Stimulated activated naive CD8-positive, alpha-beta T cell treated with anti-CD3 and anti-CD28 coated beads, Interleukin-15, Interleukin-2, amounts not matched to agents 100 ng/mL and 50 ng/mL, for 24 hours (primary cell): ENCODE measurements at regions not wholly inside any gene's neighbourhood (a gene's known extent, or its start where the extent isn't known, plus 50 kb on each side); places are given as distances from the start of the nearest gene placed in this dataset.

Source experiments
- H3K27ac Mint-ChIP-seq: one replicate; pipeline ENCODE4 v1.8.0; 2021; ENCODE audit warnings: mild to moderate bottlenecking, mixed read lengths
- H3K27me3 Mint-ChIP-seq: one replicate; pipeline ENCODE4 v1.8.0; 2021; ENCODE audit warnings: mixed read lengths
- H3K36me3 Mint-ChIP-seq: one replicate; pipeline ENCODE4 v1.8.0; 2021; ENCODE audit warnings: low read depth, mixed read lengths
- H3K4me1 Mint-ChIP-seq: one replicate; pipeline ENCODE4 v1.8.0; 2021; ENCODE audit warnings: low read depth, mixed read lengths
- H3K4me3 Mint-ChIP-seq: one replicate; pipeline ENCODE4 v1.8.0; 2021; ENCODE audit warnings: mild to moderate bottlenecking, mixed read lengths
- H3K9me3 Mint-ChIP-seq: one replicate; pipeline ENCODE4 v1.8.0; 2021; ENCODE audit warnings: mixed read lengths

DNA sequence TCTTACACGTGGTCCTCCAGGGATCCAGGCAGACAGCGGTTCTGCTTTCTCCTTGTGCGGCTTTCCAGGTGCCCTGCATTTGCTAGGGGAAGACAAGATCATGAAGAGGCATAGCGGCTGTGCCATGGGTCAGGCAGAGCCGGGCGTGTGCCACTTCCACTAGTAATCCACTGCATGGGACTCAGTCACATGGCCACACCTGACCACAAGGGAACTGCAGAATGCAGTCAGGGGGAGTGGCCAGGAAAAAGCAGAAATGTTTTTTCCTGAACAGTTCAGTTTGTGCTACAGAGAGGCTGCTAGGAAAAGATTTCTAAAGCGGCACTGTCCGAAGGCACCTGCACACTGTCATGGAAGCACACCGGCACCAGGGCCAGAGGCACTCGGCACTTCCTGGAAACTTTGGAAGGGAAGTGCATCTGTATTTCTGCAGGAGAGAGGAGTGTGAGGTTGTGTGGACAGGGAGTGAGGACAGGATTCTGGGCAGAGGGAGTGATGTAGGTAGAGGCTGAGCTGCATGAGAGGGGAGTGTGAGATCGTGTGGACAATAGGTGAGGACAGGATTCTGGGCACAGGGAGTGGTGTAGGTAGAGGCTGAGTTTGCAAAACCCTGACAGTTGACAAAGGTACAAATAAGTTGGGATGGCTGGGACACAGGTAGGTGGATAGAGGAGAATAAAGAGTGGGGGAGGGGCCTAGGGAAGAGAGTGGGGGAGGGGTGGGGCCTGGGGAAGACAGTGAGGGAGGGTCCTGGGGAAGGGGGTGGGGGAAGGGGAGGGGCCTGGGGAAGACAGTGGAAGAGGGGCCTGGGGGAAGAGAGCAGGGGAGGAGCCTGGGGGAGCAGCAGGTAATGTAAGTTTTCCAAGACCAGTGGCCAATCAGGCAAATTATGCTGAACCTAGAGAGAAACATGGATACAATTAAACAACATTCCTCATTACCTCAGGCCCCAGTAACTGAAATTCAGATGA lies 1436.3 kb downstream of the TBC1D22A start:
- Mint-ChIP-seq H3K36me3 (no peaks in the 10 kb centered on the region), H3K4me1 (peaks cover 5% of the 10 kb centered on the region), H3K4me3 (no peak overlapping the region), H3K27ac (no peak overlapping the region), H3K27me3 (peaks cover 14% of the 10 kb centered on the region), H3K9me3 (no peaks in the 10 kb centered on the region)

DNA sequence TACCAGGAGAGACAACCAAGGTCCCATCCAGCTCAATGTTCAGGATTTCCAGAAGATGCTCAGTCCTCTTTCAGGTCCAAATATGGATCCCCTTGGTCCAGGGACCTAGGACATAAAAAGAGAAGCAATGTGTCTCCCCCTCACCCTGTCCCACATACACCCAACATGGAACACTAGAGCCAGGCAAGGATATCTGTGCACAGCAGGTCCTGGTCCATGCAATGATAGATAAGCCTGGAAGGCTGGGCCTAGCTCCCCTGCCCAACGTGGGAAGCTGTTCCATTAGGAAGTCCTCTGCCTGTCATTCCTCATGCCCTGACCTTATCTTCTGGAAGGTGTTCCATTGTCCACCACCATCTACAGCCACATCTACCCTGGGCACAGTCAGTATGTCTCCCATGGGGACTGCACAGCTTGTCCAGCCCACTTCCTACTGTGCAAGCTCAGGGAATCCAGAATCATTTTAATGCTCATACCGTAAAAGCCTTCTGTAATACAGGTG lies 1434.8 kb downstream of the TBC1D22A start:
- Mint-ChIP-seq H3K36me3 (peaks cover 2% of the 10 kb centered on the region), H3K27me3 (peaks cover 21% of the 10 kb centered on the region), H3K4me3 (no peak overlapping the region), H3K4me1 (peaks cover 5% of the 10 kb centered on the region), H3K9me3 (peaks cover under 1% of the 10 kb centered on the region), H3K27ac (no peak overlapping the region)

GRCh38 chr22:48192920-48193319 lies 1430.5 kb downstream of the TBC1D22A start:
- Mint-ChIP-seq H3K36me3 (peaks cover 5% of the 10 kb centered on the region), H3K4me1 (peaks cover 6% of the 10 kb centered on the region), H3K27ac (no peak overlapping the region), H3K9me3 (peaks cover 10% of the 10 kb centered on the region), H3K4me3 (no peak overlapping the region), H3K27me3 (peaks cover 15% of the 10 kb centered on the region)

GRCh38 chr22:48192071-48192470 lies 1429.6 kb downstream of the TBC1D22A start:
- H3K4me1 Mint-ChIP-seq: peaks cover 6% of the 10 kb centered on the region
- peaks cover 5% of the 10 kb centered on the region for H3K36me3 Mint-ChIP-seq
- H3K27me3 Mint-ChIP-seq: peaks cover 13% of the 10 kb centered on the region
- no peak overlapping the region for H3K4me3 Mint-ChIP-seq
- H3K27ac Mint-ChIP-seq: no peak overlapping the region
- H3K9me3 Mint-ChIP-seq: peaks cover 10% of the 10 kb centered on the region

DNA sequence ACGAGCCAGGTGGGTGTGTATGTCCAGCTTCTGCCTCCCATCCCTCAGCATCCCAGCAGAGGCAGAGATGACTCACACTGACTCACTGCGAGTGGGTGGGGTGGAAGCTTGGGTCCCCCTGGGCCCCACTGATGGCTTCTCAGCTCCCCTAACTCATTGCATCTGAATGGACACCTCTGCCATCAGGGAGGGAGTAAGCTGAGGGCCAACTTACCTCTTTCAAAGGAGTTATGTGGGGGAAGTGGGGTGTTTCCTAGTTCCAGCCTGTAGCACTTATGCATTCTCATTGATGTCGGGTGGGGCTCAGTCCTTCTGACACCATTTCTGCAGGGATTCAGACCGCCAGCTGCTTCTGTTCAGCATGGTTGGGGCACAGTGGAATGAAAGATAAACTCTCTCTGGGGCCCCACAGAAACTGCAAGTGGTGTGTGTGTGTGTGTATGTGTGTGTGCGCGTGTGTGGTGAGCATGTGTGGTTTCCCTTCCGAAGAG lies 1425.8 kb downstream of the TBC1D22A start:
- no peak overlapping the region for H3K4me3 Mint-ChIP-seq
- peaks cover 13% of the 10 kb centered on the region for H3K27me3 Mint-ChIP-seq
- H3K4me1 Mint-ChIP-seq: peaks cover 12% of the 10 kb centered on the region
- H3K36me3 Mint-ChIP-seq: peaks cover 5% of the 10 kb centered on the region
- peaks cover 10% of the 10 kb centered on the region for H3K9me3 Mint-ChIP-seq
- H3K27ac Mint-ChIP-seq: no peak overlapping the region

GRCh38 chr22:48187356-48187755 lies 1424.9 kb downstream of the TBC1D22A start:
- Mint-ChIP-seq H3K27ac (no peak overlapping the region), H3K27me3 (peaks cover 8% of the 10 kb centered on the region), H3K4me3 (no peak overlapping the region)

GRCh38 chr22:48186146-48186790 lies 1423.8 kb downstream of the TBC1D22A start:
- Mint-ChIP-seq H3K4me3 (no peak overlapping the region), H3K9me3 (peaks cover 2% of the 10 kb centered on the region), H3K27me3 (peaks cover 4% of the 10 kb centered on the region), H3K27ac (no peak overlapping the region), H3K4me1 (peaks cover 12% of the 10 kb centered on the region), H3K36me3 (no peaks in the 10 kb centered on the region)

More at GRCh38 chr22:48187356-48187755, 1424.9 kb downstream of the TBC1D22A start:
- H3K36me3 Mint-ChIP-seq: peaks cover 4% of the 10 kb centered on the region
- H3K4me1 Mint-ChIP-seq: peaks cover 12% of the 10 kb centered on the region
- peaks cover 10% of the 10 kb centered on the region for H3K9me3 Mint-ChIP-seq

GRCh38 chr22:48185071-48186055 lies 1422.9 kb downstream of the TBC1D22A start:
- no peaks in the 10 kb centered on the region for H3K36me3 Mint-ChIP-seq
- no peak overlapping the region for H3K4me3 Mint-ChIP-seq
- H3K4me1 Mint-ChIP-seq: peaks cover 12% of the 10 kb centered on the region
- no peaks in the 10 kb centered on the region for H3K9me3 Mint-ChIP-seq
- H3K27me3 Mint-ChIP-seq: peaks cover 4% of the 10 kb centered on the region
- peak overlapping the region; percentile 31 for H3K27ac Mint-ChIP-seq

DNA sequence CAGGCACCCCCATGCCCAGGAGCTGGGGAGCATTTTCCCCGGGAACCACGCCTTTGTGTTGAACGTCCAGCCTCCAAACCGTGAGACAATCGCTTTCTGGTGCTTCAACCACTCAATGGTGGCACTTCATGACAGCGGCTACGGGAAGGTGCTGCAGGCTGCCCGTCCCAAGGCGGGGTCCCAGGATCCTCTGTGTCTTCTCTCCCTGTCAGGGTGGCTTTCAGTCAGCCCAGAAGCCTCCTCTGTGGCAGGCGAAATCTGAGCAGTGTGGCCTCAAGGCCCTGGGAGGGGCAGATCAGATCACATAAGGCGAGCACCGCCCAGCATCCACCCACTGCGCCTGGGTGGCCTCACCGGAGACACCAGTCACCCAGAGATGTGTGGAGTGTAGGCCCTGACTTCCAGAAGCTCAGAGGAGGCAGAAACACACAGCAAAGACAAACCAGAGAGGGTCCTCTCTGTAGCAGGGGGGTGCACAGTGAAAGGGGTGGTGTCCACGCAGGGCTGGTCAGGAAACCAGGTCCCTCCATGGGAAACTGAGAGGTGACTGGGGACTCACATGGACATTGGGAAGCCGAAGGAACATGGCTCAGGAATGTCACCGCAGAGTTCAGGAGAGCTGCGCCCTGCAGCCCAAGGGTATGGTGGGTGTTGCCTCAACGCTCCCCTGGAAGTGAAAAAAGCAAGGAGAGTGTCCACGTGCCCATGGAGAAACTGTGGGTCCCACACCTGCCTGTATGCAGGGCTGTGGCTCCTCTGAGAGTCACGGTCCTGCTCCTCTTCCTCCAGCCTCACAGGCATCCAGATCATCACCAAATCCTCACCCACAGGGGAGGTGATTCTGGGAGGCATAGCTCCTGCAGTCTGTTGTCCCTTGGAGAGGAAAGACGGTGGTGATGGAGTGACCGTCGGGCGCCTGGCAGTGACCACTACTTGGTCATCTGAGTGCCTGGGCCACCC lies 1420.7 kb downstream of the TBC1D22A start:
- peaks cover 4% of the 10 kb centered on the region for H3K27me3 Mint-ChIP-seq

GRCh38 chr22:48182031-48182430 lies 1419.6 kb downstream of the TBC1D22A start:
- H3K4me3 Mint-ChIP-seq: no peak overlapping the region
- H3K4me1 Mint-ChIP-seq: peaks cover 6% of the 10 kb centered on the region
- no peaks in the 10 kb centered on the region for H3K9me3 Mint-ChIP-seq
- H3K27ac Mint-ChIP-seq: no peak overlapping the region
- peaks cover 4% of the 10 kb centered on the region for H3K27me3 Mint-ChIP-seq
- H3K36me3 Mint-ChIP-seq: no peaks in the 10 kb centered on the region

More for the DNA sequence above, 1420.7 kb downstream of the TBC1D22A start:
- H3K4me3 Mint-ChIP-seq: no peak overlapping the region
- H3K4me1 Mint-ChIP-seq: peaks cover 7% of the 10 kb centered on the region
- no peaks in the 10 kb centered on the region for H3K9me3 Mint-ChIP-seq
- no peaks in the 10 kb centered on the region for H3K36me3 Mint-ChIP-seq
- no peak overlapping the region for H3K27ac Mint-ChIP-seq

DNA sequence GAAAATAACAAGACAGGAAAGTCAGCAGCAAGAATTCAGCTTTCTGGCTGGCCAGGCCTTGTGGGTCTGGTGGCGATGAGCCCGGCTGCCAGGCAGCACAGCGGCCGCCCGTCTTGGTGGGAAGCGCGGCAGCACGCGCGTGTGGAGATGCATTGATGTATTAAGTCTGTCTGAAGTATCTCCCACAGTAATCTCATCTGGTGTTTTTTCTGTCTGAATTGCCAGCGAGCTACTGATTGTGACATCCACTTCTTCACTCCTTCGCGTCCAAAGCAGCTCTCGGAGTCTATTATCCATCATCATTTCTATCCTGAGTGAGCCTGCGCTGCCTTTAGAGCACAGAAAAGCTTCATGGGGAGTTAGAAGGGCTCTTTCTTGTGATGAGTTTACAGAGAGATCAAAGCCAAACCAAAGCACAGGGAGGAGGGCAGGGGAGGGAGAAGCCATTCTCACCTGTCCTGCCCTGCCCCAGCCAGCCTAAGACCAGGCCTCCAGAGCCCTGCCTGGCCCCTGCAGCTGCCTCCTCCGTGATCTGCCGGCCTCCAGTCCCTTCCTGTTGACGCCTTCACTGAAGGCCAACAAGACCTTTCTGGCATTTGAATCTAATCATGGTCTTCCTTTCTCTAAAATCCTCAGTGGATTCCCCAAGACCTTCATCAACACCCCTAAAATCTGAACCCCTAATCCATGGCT lies 1419.0 kb downstream of the TBC1D22A start:
- H3K9me3 Mint-ChIP-seq: no peaks in the 10 kb centered on the region
- peaks cover 6% of the 10 kb centered on the region for H3K4me1 Mint-ChIP-seq
- no peaks in the 10 kb centered on the region for H3K36me3 Mint-ChIP-seq
- no peak overlapping the region for H3K27ac Mint-ChIP-seq
- peaks cover 4% of the 10 kb centered on the region for H3K27me3 Mint-ChIP-seq
- H3K4me3 Mint-ChIP-seq: no peak overlapping the region

GRCh38 chr22:48180631-48181030 lies 1418.2 kb downstream of the TBC1D22A start:
- Mint-ChIP-seq H3K4me1 (peaks cover under 1% of the 10 kb centered on the region), H3K9me3 (no peaks in the 10 kb centered on the region), H3K4me3 (no peak overlapping the region), H3K27ac (no peak overlapping the region), H3K36me3 (no peaks in the 10 kb centered on the region), H3K27me3 (peaks cover 4% of the 10 kb centered on the region)
